A549 (cell line): ENCODE measurements at regions not wholly inside any gene's neighbourhood (a gene's known extent, or its start where the extent isn't known, plus 50 kb on each side); places are given as distances from the start of the nearest gene placed in this dataset.

Experiments used
- ATAC-seq, 2 experiments: fragments of 200-7000 bp in 1 of 2; fragments of >200 bp in 1 of 2; cut with Nextera tagmentation in 1 of 2; cut with Tn5 transposase in 1 of 2; 3 replicates each; pipeline versions ENCODE4 v1.8.0 to v1.9.1; 2018 to 2020; ENCODE audit warnings: mild to moderate bottlenecking in 1 of 2, moderate library complexity in 1 of 2
- CTCF ChIA-PET: fragments of 300-600 bp; sonication (Branson Sonifier 250); formaldehyde crosslinking; extraction: SDS; loops from one replicate; lab custom pipeline; 2021; ENCODE audit warnings: antibody characterized with exemption, inconsistent platforms; lab: Yijun Ruan, JAX
- POLR2A ChIA-PET: fragments of 350-600 bp; formaldehyde crosslinking; extraction: SDS; loops from one replicate; lab custom pipeline; 2021; ENCODE audit warnings: antibody characterized with exemption, inconsistent platforms; lab: Yijun Ruan, JAX
- DNase-seq, 2 experiments: peaks; one replicate each; pipeline versions ENCODE4 v3.0.0 to v3.0.0-alpha.2; 2011 to 2016; ENCODE audit warnings: low read depth in 1 of 2, low spot score in 1 of 2
- FAIRE-seq: peaks from 2 replicates; lab custom pipeline; 2011; peaks lifted over from hg19 to GRCh38; lab: Jason Lieb, UNC
- H3K27ac ChIP-seq, 2 experiments: fragments of >200 bp; sonication (Bioruptor Twin); formaldehyde crosslinking; 3 replicates each; pipeline ENCODE4 v1.5.1; 2016 to 2017
- H3K4me1 ChIP-seq: fragments of >200 bp; sonication (Bioruptor Twin); formaldehyde crosslinking; 3 replicates; pipeline ENCODE4 v1.6.1; 2016
- H3K4me2 ChIP-seq: fragments of >200 bp; sonication (Bioruptor Twin); formaldehyde crosslinking; 3 replicates; pipeline ENCODE4 v1.6.1; 2016
- H3K4me3 ChIP-seq: fragments of >200 bp; sonication (Bioruptor Twin); formaldehyde crosslinking; 3 replicates; pipeline ENCODE4 v1.5.1; 2016
- H3K9me3 ChIP-seq: fragments of >200 bp; sonication (Bioruptor Twin); formaldehyde crosslinking; 3 replicates; pipeline ENCODE4 v1.6.1; 2016
- ATOH8 ChIP-seq: fragments of 250-450 bp; sonication (Bioruptor Pico); IDR thresholded peaks from 2 replicates; pipeline ENCODE4 v1.5.0; 2020; ENCODE audit warnings: low read depth, mild to moderate bottlenecking, moderate library complexity
- CBX2 ChIP-seq: fragments of 200-600 bp; sonication (generic); IDR thresholded peaks from 2 replicates; pipeline ENCODE4 v1.6.1; 2016; ENCODE audit warnings: low read depth, mild to moderate bottlenecking, borderline replicate concordance
- CEBPB ChIP-seq, 2 experiments: fragments of >200 bp in 1 of 2; sonication (Bioruptor Twin) in 1 of 2; formaldehyde crosslinking in 1 of 2; IDR thresholded peaks; 2 replicates each; pipeline ENCODE4 v1.6.1; 2012 to 2016
- E2F6 ChIP-seq: IDR thresholded peaks from 2 replicates; pipeline ENCODE4 v1.6.1; 2012; ENCODE audit warnings: low read depth, borderline replicate concordance
- EHF ChIP-seq: fragments of 250-450 bp; sonication (Bioruptor Pico); IDR thresholded peaks from 2 replicates; pipeline ENCODE4 v1.5.0; 2020; ENCODE audit warnings: mild to moderate bottlenecking
- EHMT2 ChIP-seq: fragments of 200-600 bp; sonication (generic); IDR thresholded peaks from 2 replicates; pipeline ENCODE4 v1.6.1; 2016; ENCODE audit warnings: antibody characterized with exemption, low read depth, mild to moderate bottlenecking, moderate library complexity
- ESRRA ChIP-seq: fragments of 150-350 bp; IDR thresholded peaks from 2 replicates; pipeline ENCODE4 v1.6.1; 2014; ENCODE audit warnings: mild to moderate bottlenecking, low read length, borderline replicate concordance
- FOSB ChIP-seq: fragments of 250-450 bp; sonication (Bioruptor Pico); IDR thresholded peaks from 2 replicates; pipeline ENCODE4 v1.5.0; 2020; ENCODE audit warnings: mild to moderate bottlenecking, moderate library complexity
- GATA3 ChIP-seq: IDR thresholded peaks from 2 replicates; pipeline ENCODE4 v1.6.1; 2012; ENCODE audit warnings: borderline replicate concordance
- HDAC2 ChIP-seq: fragments of 200-600 bp; sonication (generic); IDR thresholded peaks from 2 replicates; pipeline ENCODE4 v1.6.1; 2016
- HOXB13 ChIP-seq: fragments of 250-450 bp; sonication (Bioruptor Pico); IDR thresholded peaks from 2 replicates; pipeline ENCODE4 v1.5.0; 2020; ENCODE audit warnings: low read depth, mild to moderate bottlenecking, moderate library complexity
- HOXB5 ChIP-seq: fragments of 250-450 bp; sonication (Bioruptor Pico); IDR thresholded peaks from 2 replicates; pipeline ENCODE4 v1.5.0; 2020; ENCODE audit warnings: mild to moderate bottlenecking, moderate library complexity
- KDM1A ChIP-seq: fragments of 200-600 bp; sonication (generic); IDR thresholded peaks from 2 replicates; pipeline ENCODE4 v1.6.1; 2016; ENCODE audit warnings: low read depth, mild to moderate bottlenecking
- KDM5A ChIP-seq: fragments of 200-600 bp; sonication (generic); IDR thresholded peaks from 2 replicates; pipeline ENCODE4 v1.6.1; 2016; ENCODE audit warnings: antibody characterized with exemption, mild to moderate bottlenecking
- MAFK ChIP-seq: fragments of 450-650 bp; IDR thresholded peaks from 2 replicates; pipeline ENCODE4 v1.6.1; 2014; ENCODE audit not compliant: partially characterized antibody
- MAX ChIP-seq: IDR thresholded peaks from 2 replicates; pipeline ENCODE4 v1.6.1; 2012
- NR3C1 ChIP-seq: fragments of >200 bp; sonication (Bioruptor Twin); formaldehyde crosslinking; IDR thresholded peaks from 3 replicates; pipeline ENCODE4 v1.6.1; 2017
- PHF8 ChIP-seq: fragments of 200-600 bp; sonication (generic); IDR thresholded peaks from 2 replicates; pipeline ENCODE4 v1.6.1; 2016; ENCODE audit warnings: low read depth, mild to moderate bottlenecking, antibody characterized with exemption, moderate library complexity, borderline replicate concordance
- POLR2A ChIP-seq: IDR thresholded peaks from 2 replicates; pipeline ENCODE4 v1.6.1; 2012; ENCODE audit warnings: mild to moderate bottlenecking, low read length
- POLR2AphosphoS2 ChIP-seq: conservative IDR thresholded peaks from 2 replicates; pipeline ENCODE4 v1.6.1; 2012; ENCODE audit warnings: low read length, improper control_type of control experiment, inconsistent platforms
- RAD21 ChIP-seq, 2 experiments: fragments of >200 bp in 1 of 2; sonication (Bioruptor Twin) in 1 of 2; formaldehyde crosslinking in 1 of 2; IDR thresholded peaks in 1 of 2; conservative IDR thresholded peaks in 1 of 2; 2 replicates in 1 of 2; 3 replicates in 1 of 2; pipeline ENCODE4 v1.6.1; 2012 to 2018; ENCODE audit warnings: inconsistent platforms in 1 of 2
- RCOR1 ChIP-seq: fragments of 150-350 bp; IDR thresholded peaks from 2 replicates; pipeline ENCODE4 v1.6.1; 2014; ENCODE audit warnings: antibody characterized with exemption, low read length, low read depth
- RNF2 ChIP-seq: fragments of 200-600 bp; sonication (generic); IDR thresholded peaks from 2 replicates; pipeline ENCODE4 v1.6.1; 2016; ENCODE audit warnings: low read depth, mild to moderate bottlenecking, antibody characterized with exemption, moderate library complexity, borderline replicate concordance
- ZSCAN20 ChIP-seq: fragments of 250-450 bp; sonication (Bioruptor Pico); IDR thresholded peaks from 2 replicates; pipeline ENCODE4 v1.8.0; 2022; ENCODE audit warnings: mild to moderate bottlenecking, moderate library complexity
- WGBS: methylation state at CpG from one replicate; pipeline ENCODE4 v1.1.6; 2017; ENCODE audit errors: missing lambda C conversion rate; 5-methylcytosine and 5-hydroxymethylcytosine counted together

- ATAC-seq (no peak), FAIRE-seq (no peak), DNase-seq (no peak)
- ChIA-PET POLR2A (no interaction called here), CTCF (no interaction called here)
- 32% methylated on average over 4 of the region's 5 CpGs for WGBS
- Histone ChIP-seq H3K4me2 (no peak overlapping the region), H3K9me3 (no peaks in the 10 kb centered on the region), H3K4me1 (no peaks in the 10 kb centered on the region), H3K4me3 (no peak overlapping the region), H3K27ac (no peak overlapping the region)
- TF ChIP-seq GATA3, result no peak
Measured at GRCh38 chr13:62973804-62974203, 1558.2 kb upstream of the PCDH20 start.

- H3K4me3 ChIP-seq, result no peak overlapping the region
- FAIRE-seq (no peak), ATAC-seq (no peak), DNase-seq (no peak)
- no peak overlapping the region for H3K27ac ChIP-seq
- ChIA-PET POLR2A (no interaction called here), CTCF (no interaction called here)
- H3K4me1 ChIP-seq, result no peaks in the 10 kb centered on the region
- TF ChIP-seq EHF (no peak), RNF2 (no peak), KDM1A (no peak), POLR2AphosphoS2 (no peak), KDM5A (no peak), MAX (no peak), MAFK (no peak), ESRRA (no peak), E2F6 (no peak), HOXB13 (CRISPR knock-in tag) (no peak), NR3C1 (no peak), HDAC2 (no peak), FOSB (CRISPR knock-in tag) (no peak), HOXB5 (CRISPR knock-in tag) (no peak), CBX2 (no peak)
- no peaks in the 10 kb centered on the region for H3K9me3 ChIP-seq
- no peak overlapping the region for H3K4me2 ChIP-seq
Measured at GRCh38 chr13:62964522-62964921, 1548.9 kb upstream of the PCDH20 start.

GRCh38 chr13:62960723-62961122 is 1545.1 kb upstream of the PCDH20 start:
- H3K9me3 ChIP-seq, result no peaks in the 10 kb centered on the region
- no peak for DNase-seq
- ATAC-seq, result no peak
- H3K4me2 ChIP-seq, result no peak overlapping the region
- H3K4me3 ChIP-seq, result no peak overlapping the region
- H3K27ac ChIP-seq, result no peak overlapping the region
- CTCF ChIA-PET, result interaction anchor here (0.6 kb wide), 1 partner anchor 303 kb away, joined by 3 read pairs; no protein-coding TSS in a partner anchor
- no peaks in the 10 kb centered on the region for H3K4me1 ChIP-seq
- FAIRE-seq, result no peak
- WGBS, result 10% methylated on average over 3 of the region's 3 CpGs
- TF ChIP-seq CEBPB (IDR thresholded peaks at IDR 0.05) (no peak), ATOH8 (no peak), FOSB (CRISPR knock-in tag) (no peak), ZSCAN20 (no peak), EHMT2 (no peak), RCOR1 (no peak), MAFK (no peak), POLR2A (no peak), GATA3 (no peak)
- POLR2A ChIA-PET, result no interaction called here

GRCh38 chr13:62933809-62934208 is 1518.2 kb upstream of the PCDH20 start:
- CTCF ChIA-PET, result no interaction called here
- WGBS, result 6% methylated on average over 1 of the region's 1 CpG
- Histone ChIP-seq H3K27ac (no peak overlapping the region), H3K4me2 (no peak overlapping the region), H3K4me3 (no peak overlapping the region), H3K9me3 (no peaks in the 10 kb centered on the region), H3K4me1 (no peaks in the 10 kb centered on the region)
- no peak for DNase-seq
- no peak for ATAC-seq
- no peak for FAIRE-seq
- POLR2A ChIA-PET, result no interaction called here
- TF ChIP-seq ESRRA (no peak), RAD21 (conservative IDR thresholded peaks at IDR 0.05 in 1 of 2, IDR thresholded peaks at IDR 0.05 in 1 of 2) (no peak), PHF8 (no peak), EHF (no peak)
